Fibroblast of pulmonary artery (primary cell): ENCODE measurements at regions not wholly inside any gene's neighbourhood (a gene's known extent, or its start where the extent isn't known, plus 50 kb on each side); places are given as distances from the start of the nearest gene placed in this dataset.

Experiments
- DNase-seq: peaks from one replicate; pipeline ENCODE4 v3.0.0-alpha.2; 2010; ENCODE audit warnings: low read depth
- H3K4me3 ChIP-seq: replicated peaks from 2 replicates; pipeline ENCODE4 v1.5.1; 2011; ENCODE audit warnings: low read depth, mild to moderate bottlenecking, control low read depth, low read length, moderate library complexity
- CTCF ChIP-seq: IDR thresholded peaks from 2 replicates; pipeline ENCODE4 v1.5.1; 2011; ENCODE audit warnings: mild to moderate bottlenecking, control low read depth, low read length, inconsistent platforms; ENCODE audit errors: missing control alignments

- DNase-seq: no peak
- H3K4me3 ChIP-seq: no peak overlapping the region
- TF ChIP-seq CTCF: no peak
Measured at GRCh38 chr2:240203788-240204270, 63.4 kb upstream of the OTOS start.

- H3K4me3 ChIP-seq: no peak overlapping the region
- DNase-seq: no peak
- no peak for TF ChIP-seq CTCF
Measured at GRCh38 chr2:240204431-240205276, 64.2 kb upstream of the OTOS start.

GRCh38 chr2:240205348-240205747 lies 64.9 kb upstream of the OTOS start:
- TF ChIP-seq CTCF: no peak
- no peak overlapping the region for H3K4me3 ChIP-seq
- peak; percentile 27 for DNase-seq

- no peak overlapping the region for H3K4me3 ChIP-seq
- DNase-seq: no peak
- no peak for TF ChIP-seq CTCF
Measured at GRCh38 chr2:240205772-240206171, 65.3 kb upstream of the OTOS start.

GRCh38 chr2:240206630-240207029 lies 66.2 kb upstream of the OTOS start:
- no peak for TF ChIP-seq CTCF
- H3K4me3 ChIP-seq: no peak overlapping the region
- DNase-seq: no peak

- no peak for DNase-seq
- no peak for TF ChIP-seq CTCF
Measured at GRCh38 chr2:240207661-240208060, 67.2 kb upstream of the OTOS start.

GRCh38 chr2:240208096-240208495 lies 67.6 kb upstream of the OTOS start:
- no peak for TF ChIP-seq CTCF
- H3K4me3 ChIP-seq: no peak overlapping the region
- no peak for DNase-seq

More at GRCh38 chr2:240207661-240208060, 67.2 kb upstream of the OTOS start:
- H3K4me3 ChIP-seq: no peak overlapping the region
